ENCODE measurements at regions not wholly inside any gene's neighbourhood (a gene's known extent, or its start where the extent isn't known, plus 50 kb on each side); places are given as distances from the start of the nearest gene placed in this dataset.
A peak's percentile ranks its signal among the peaks of the same experiment; 100 is the strongest.

- Histone ChIP-seq H3K4me3 (no peak overlapping the region), H3K36me3 (no peaks in the 10 kb centered on the region), H3K27ac (no peak overlapping the region), H3K27me3 (no peaks in the 10 kb centered on the region), H3K4me1 (no peaks in the 10 kb centered on the region), H3K9me3 (no peaks in the 10 kb centered on the region)
- no peak for TF ChIP-seq CTCF (IDR thresholded peaks at IDR 0.05)
- DNase-seq (ENCODE audit: low spot score), result peak; percentile 38
Measured at GRCh38 chr11:44670794-44671193, 56.0 kb upstream of the TSPAN18 start.

- Histone ChIP-seq H3K9me3 (no peaks in the 10 kb centered on the region), H3K4me3 (no peak overlapping the region), H3K27ac (no peak overlapping the region), H3K36me3 (no peaks in the 10 kb centered on the region), H3K4me1 (no peaks in the 10 kb centered on the region), H3K27me3 (no peaks in the 10 kb centered on the region)
- TF ChIP-seq CTCF (IDR thresholded peaks at IDR 0.05), result no peak
- peak; percentile 13 for DNase-seq (ENCODE audit: low spot score)
Measured at GRCh38 chr11:44671234-44671633, 55.5 kb upstream of the TSPAN18 start.

- Histone ChIP-seq H3K9me3 (no peaks in the 10 kb centered on the region), H3K27me3 (no peaks in the 10 kb centered on the region), H3K4me1 (no peaks in the 10 kb centered on the region), H3K27ac (no peak overlapping the region), H3K36me3 (no peaks in the 10 kb centered on the region), H3K4me3 (no peak overlapping the region)
- TF ChIP-seq CTCF (IDR thresholded peaks at IDR 0.05), result no peak
- DNase-seq (ENCODE audit: low spot score), result no peak
Measured at GRCh38 chr11:44673688-44674087, 53.1 kb upstream of the TSPAN18 start.

- DNase-seq (ENCODE audit: low spot score), result no peak
- TF ChIP-seq CTCF (IDR thresholded peaks at IDR 0.05), result no peak
- Histone ChIP-seq H3K4me3 (no peak overlapping the region), H3K9me3 (no peaks in the 10 kb centered on the region), H3K27me3 (no peaks in the 10 kb centered on the region), H3K27ac (no peak overlapping the region), H3K4me1 (no peaks in the 10 kb centered on the region), H3K36me3 (no peaks in the 10 kb centered on the region)
Measured at GRCh38 chr11:44674809-44675208, 52.0 kb upstream of the TSPAN18 start.

GRCh38 chr11:44675906-44676305, 50.9 kb upstream of the TSPAN18 start:
- Histone ChIP-seq H3K27me3 (no peaks in the 10 kb centered on the region), H3K4me1 (no peaks in the 10 kb centered on the region), H3K27ac (no peak overlapping the region), H3K36me3 (no peaks in the 10 kb centered on the region), H3K4me3 (no peak overlapping the region), H3K9me3 (no peaks in the 10 kb centered on the region)
- TF ChIP-seq CTCF (IDR thresholded peaks at IDR 0.05), result no peak
- DNase-seq (ENCODE audit: low spot score), result no peak
